ENCODE measurements at regions not wholly inside any gene's neighbourhood (a gene's known extent, or its start where the extent isn't known, plus 50 kb on each side); places are given as distances from the start of the nearest gene placed in this dataset.

- TF ChIP-seq MLX (CRISPR knock-in tag; IDR thresholded peaks at IDR 0.05) = no peak
- no peak for TF ChIP-seq ARID4B (CRISPR knock-in tag; IDR thresholded peaks at IDR 0.05; ENCODE audit: borderline replicate concordance)
- no peak for TF ChIP-seq CTCF (IDR thresholded peaks at IDR 0.05)
- no peak for TF ChIP-seq ZNF416 (CRISPR knock-in tag; IDR thresholded peaks at IDR 0.05)
- TF ChIP-seq ZNF425 (CRISPR knock-in tag; conservative IDR thresholded peaks at IDR 0.05) = no peak
- no peak for TF ChIP-seq PREB (CRISPR knock-in tag; IDR thresholded peaks at IDR 0.05; ENCODE audit: borderline replicate concordance)
- TF ChIP-seq ZNF396 (CRISPR knock-in tag; IDR thresholded peaks at IDR 0.05; ENCODE audit: borderline replicate concordance) = no peak
These were observed 193.4 kb upstream of the GPR101 start (continued) for GRCh38 chrX:137227151-137227550.

- Mint-ChIP-seq H3K4me3 (no peak overlapping the region), H3K27me3 (ENCODE audit: low read depth) (no peaks in the 10 kb centered on the region), H3K36me3 (peaks cover 8% of the 10 kb centered on the region), H3K27ac (no peak overlapping the region), H3K4me1 (peaks cover 24% of the 10 kb centered on the region), H3K9me3 (peaks cover 30% of the 10 kb centered on the region)
- ChIA-PET POLR2A (no interaction called here), CTCF (no interaction called here)
- DNase-seq (ENCODE audit: low spot score) (no peak), ATAC-seq (no peak)
- no peak for TF ChIP-seq MAX (CRISPR knock-in tag; IDR thresholded peaks at IDR 0.05)
- no peak for TF ChIP-seq ZNF423 (CRISPR knock-in tag; IDR thresholded peaks at IDR 0.05)
- TF ChIP-seq PREB (CRISPR knock-in tag; IDR thresholded peaks at IDR 0.05; ENCODE audit: borderline replicate concordance) = no peak
- no peak for TF ChIP-seq IRF2 (CRISPR knock-in tag; IDR thresholded peaks at IDR 0.05; ENCODE audit: borderline replicate concordance, low read depth)
- TF ChIP-seq ESRRA (CRISPR knock-in tag; IDR thresholded peaks at IDR 0.05; ENCODE audit: borderline replicate concordance) = no peak
- TF ChIP-seq AR (CRISPR knock-in tag; IDR thresholded peaks at IDR 0.05) = no peak
- TF ChIP-seq MXD4 (CRISPR knock-in tag; IDR thresholded peaks at IDR 0.05; ENCODE audit: borderline replicate concordance) = no peak
- no peak for TF ChIP-seq ERG (CRISPR knock-in tag; IDR thresholded peaks at IDR 0.05)
These were observed 181.7 kb upstream of the GPR101 start for GRCh38 chrX:137215467-137215866.
